ENCODE measurements at regions not wholly inside any gene's neighbourhood (a gene's known extent, or its start where the extent isn't known, plus 50 kb on each side); places are given as distances from the start of the nearest gene placed in this dataset.

DNA sequence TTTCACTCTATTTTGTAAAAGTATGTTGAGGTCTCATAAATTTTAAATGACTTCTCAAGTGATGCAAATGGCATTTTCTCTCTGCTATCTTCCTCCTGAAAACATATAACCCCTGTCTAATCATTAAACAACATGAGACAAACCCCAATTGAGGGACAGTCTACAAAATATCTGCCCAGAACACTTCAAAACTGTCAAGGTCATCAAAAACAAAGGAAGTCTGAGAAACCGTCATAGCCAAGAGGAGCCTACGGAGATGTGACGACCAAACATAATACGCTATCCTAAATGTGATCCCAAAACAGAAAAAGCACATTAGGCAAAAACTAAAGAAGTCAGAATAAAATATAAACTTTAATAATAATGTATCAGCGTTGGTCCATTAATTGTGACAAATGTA lies 282.3 kb upstream of the SEMA3C start:
- TF ChIP-seq, protein P1, sequence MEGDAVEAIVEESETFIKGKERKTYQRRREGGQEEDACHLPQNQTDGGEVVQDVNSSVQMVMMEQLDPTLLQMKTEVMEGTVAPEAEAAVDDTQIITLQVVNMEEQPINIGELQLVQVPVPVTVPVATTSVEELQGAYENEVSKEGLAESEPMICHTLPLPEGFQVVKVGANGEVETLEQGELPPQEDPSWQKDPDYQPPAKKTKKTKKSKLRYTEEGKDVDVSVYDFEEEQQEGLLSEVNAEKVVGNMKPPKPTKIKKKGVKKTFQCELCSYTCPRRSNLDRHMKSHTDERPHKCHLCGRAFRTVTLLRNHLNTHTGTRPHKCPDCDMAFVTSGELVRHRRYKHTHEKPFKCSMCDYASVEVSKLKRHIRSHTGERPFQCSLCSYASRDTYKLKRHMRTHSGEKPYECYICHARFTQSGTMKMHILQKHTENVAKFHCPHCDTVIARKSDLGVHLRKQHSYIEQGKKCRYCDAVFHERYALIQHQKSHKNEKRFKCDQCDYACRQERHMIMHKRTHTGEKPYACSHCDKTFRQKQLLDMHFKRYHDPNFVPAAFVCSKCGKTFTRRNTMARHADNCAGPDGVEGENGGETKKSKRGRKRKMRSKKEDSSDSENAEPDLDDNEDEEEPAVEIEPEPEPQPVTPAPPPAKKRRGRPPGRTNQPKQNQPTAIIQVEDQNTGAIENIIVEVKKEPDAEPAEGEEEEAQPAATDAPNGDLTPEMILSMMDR (IDR thresholded peaks at IDR 0.05) = no peak
- no peak for TF ChIP-seq POLR2A (IDR thresholded peaks at IDR 0.05)
